ENCODE measurements at regions not wholly inside any gene's neighbourhood (a gene's known extent, or its start where the extent isn't known, plus 50 kb on each side); places are given as distances from the start of the nearest gene placed in this dataset.

DNA sequence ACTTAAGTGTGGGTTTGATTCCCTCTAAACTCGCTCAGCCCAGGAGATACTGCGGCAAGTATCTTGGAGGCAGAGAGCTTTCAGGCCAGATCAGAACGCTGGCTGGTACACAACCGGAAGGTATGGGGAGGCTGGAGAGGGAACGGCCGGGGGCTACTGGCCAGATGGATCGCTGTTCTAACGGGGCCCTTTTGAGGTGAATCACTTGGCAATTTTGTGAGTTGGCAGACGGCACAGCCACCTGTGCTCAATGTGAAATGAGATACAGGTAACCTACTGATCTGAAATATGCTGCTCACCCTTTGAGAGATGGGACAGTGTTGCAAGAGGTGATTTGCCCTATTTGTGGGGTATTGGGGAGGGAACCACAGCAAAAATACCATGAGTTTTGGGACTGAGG lies 622.9 kb upstream of the RBFOX1 start:
- no peak for TF ChIP-seq CTCF (IDR thresholded peaks at IDR 0.05)
- no peak for TF ChIP-seq POLR2A (IDR thresholded peaks at IDR 0.05)

Measured in heart left ventricle (tissue), 13 donors.